Upper lobe of left lung (tissue), 4 donors: ENCODE measurements at regions not wholly inside any gene's neighbourhood (a gene's known extent, or its start where the extent isn't known, plus 50 kb on each side); places are given as distances from the start of the nearest gene placed in this dataset.

ENCODE experiments used
- CTCF ChIP-seq, 6 experiments: fragments of 450-650 bp in 4 of 6; fragments of 200-600 bp in 2 of 6; sonication (generic) in 2 of 6; IDR thresholded peaks; one replicate each; pipeline ENCODE4 v1.5.1; 2016 to 2019; ENCODE audit warnings: antibody characterized with exemption in 6 of 6
- POLR2A ChIP-seq, 4 donors: fragments of 450-650 bp; IDR thresholded peaks; one replicate each; pipeline ENCODE4 v1.5.1; 2016 to 2017; ENCODE audit warnings: antibody characterized with exemption in 4 of 4, mild to moderate bottlenecking in 2 of 4
- POLR2AphosphoS5 ChIP-seq, 2 donors: sonication (generic); formaldehyde crosslinking; IDR thresholded peaks; one replicate each; pipeline ENCODE4 v1.5.1; 2017; ENCODE audit warnings: antibody characterized with exemption in 2 of 2

GRCh38 chr13:74622284-74622683 is 488.1 kb upstream of the KLF12 start:
- TF ChIP-seq CTCF (IDR thresholded peaks at IDR 0.05) (no peak), POLR2A (IDR thresholded peaks at IDR 0.05) (no peak), POLR2AphosphoS5 (IDR thresholded peaks at IDR 0.05) (no peak)
